ENCODE measurements at regions not wholly inside any gene's neighbourhood (a gene's known extent, or its start where the extent isn't known, plus 50 kb on each side); places are given as distances from the start of the nearest gene placed in this dataset.
A peak's percentile ranks its signal among the peaks of the same experiment; 100 is the strongest.

DNA sequence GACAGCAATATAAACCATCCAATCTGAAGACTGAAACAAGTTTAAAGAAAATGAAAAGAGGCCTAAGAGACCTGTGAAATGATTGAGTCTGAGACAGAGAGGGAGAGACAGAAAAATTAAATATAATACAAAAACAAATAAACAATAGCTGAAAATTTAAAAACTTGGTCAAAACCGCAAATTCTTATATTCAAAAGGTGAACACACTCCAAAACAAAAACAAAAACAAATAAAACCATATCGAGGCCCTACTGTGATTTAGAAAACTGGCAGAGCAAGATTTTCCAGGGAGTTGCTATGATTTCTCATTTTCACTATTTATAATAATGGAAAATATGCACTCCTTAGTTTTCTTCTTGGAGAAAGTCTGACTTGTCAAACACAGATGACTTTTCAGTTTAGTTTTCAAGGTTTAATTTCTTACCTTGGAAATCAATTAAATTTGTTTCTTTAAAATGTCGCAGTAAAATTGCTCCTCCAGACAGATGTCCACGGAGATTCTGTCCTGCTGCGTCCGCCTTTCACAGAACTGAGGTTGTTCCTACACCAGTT lies 1420.3 kb downstream of the UQCRFS1 start:
- no peaks in the 10 kb centered on the region for H3K27me3 ChIP-seq (replicated peaks in 1 of 7)
- TF ChIP-seq CTCF (IDR thresholded peaks at IDR 0.05 in 8 of 11, conservative IDR thresholded peaks at IDR 0.05 in 3 of 11): no peak
- no peak for TF ChIP-seq POLR2AphosphoS5 (IDR thresholded peaks at IDR 0.05)
- TF ChIP-seq POLR2A (IDR thresholded peaks at IDR 0.05): no peak
- DNase-seq: no peak
- peak overlapping the region; percentile 58 to 95 (median 84) for H3K4me3 ChIP-seq
- intact Hi-C loops (cut with DNase I; ENCODE audit: low total_unique reads): no loop called here
- H3K9me3 ChIP-seq: no peaks in the 10 kb centered on the region
- peak overlapping the region; percentile 53 to 94 (median 90) for H3K27ac ChIP-seq
- H3K4me1 ChIP-seq: peaks cover 17 to 53% (median 32%) of the 10 kb centered on the region in 6 donors
- H3K36me3 ChIP-seq: peaks cover 0 to 4% (median 2%) of the 10 kb centered on the region in 6 donors
- WGBS, 5 donors: 16 to 21% (median 18%) methylated on average over 6 of the region's 6 CpGs

DNA sequence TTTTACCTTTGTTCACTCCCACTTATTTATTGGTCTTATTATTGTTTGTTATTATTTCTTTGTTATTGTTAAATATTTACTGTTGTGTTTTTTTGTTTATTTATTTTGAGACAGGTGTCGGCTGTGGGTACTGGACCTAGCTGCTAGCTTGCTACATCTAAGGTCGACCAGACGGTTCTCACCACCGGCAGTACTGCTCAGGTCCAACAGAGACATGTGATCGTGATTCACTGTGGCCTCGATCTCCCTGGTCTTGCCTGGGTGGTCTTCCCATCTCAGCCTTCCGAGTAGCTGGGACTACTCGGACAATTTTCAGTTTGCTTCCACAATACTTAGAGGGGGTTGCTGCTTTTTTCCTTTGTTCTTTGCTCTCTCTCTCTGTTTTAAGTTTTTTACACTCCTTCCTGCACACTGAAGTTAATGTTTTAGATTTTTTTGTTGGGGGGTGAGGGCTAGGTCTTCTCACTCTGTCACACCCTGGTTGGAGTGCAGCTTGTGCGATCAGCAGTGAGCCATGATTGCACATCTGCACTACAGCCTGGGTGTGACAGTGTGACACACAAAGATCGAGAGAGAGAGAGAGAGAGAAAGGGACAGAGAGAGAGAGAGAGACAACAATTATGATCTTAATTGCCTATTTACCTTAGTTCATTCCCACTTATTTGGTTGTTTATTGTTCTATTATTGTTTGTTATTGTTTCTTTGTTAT lies 1432.4 kb downstream of the UQCRFS1 start:
- H3K27ac ChIP-seq: peak overlapping the region in 7 of 8 donors; percentile 5 to 81 (median 71)
- TF ChIP-seq POLR2AphosphoS5 (IDR thresholded peaks at IDR 0.05) (no peak), POLR2A (IDR thresholded peaks at IDR 0.05) (no peak)
- peaks cover 0 to 11% (median 0%) of the 10 kb centered on the region in 6 donors for H3K4me1 ChIP-seq
- intact Hi-C loops (cut with DNase I; ENCODE audit: low total_unique reads): no loop called here
- H3K27me3 ChIP-seq (replicated peaks in 1 of 7): no peaks in the 10 kb centered on the region
- H3K9me3 ChIP-seq: peaks cover 0 to 22% (median 11%) of the 10 kb centered on the region in 8 donors
- no peak overlapping the region for H3K4me3 ChIP-seq
- DNase-seq: no peak
- 68 to 96% (median 79%) methylated on average over 10 of the region's 10 CpGs for WGBS, 5 donors
- H3K36me3 ChIP-seq: peaks cover 0 to 24% (median 0%) of the 10 kb centered on the region in 6 donors

GRCh38 chr19:27779954-27780353 lies 1433.0 kb downstream of the UQCRFS1 start:
- WGBS, 5 donors: 32 to 57% (median 47%) methylated on average over 1 of the region's 1 CpG
- Histone ChIP-seq H3K4me3 (no peak overlapping the region), H3K27me3 (replicated peaks in 1 of 7) (no peaks in the 10 kb centered on the region), H3K27ac (peak overlapping the region in 7 of 8 donors; percentile 5 to 81 (median 71)), H3K36me3 (peaks cover 0 to 28% (median 0%) of the 10 kb centered on the region in 6 donors), H3K4me1 (peaks cover 0 to 11% (median 0%) of the 10 kb centered on the region in 6 donors), H3K9me3 (peaks cover 0 to 27% (median 16%) of the 10 kb centered on the region in 8 donors)
- DNase-seq: no peak
- intact Hi-C loops (cut with DNase I; ENCODE audit: low total_unique reads): no loop called here
- TF ChIP-seq CTCF (IDR thresholded peaks at IDR 0.05 in 8 of 11, conservative IDR thresholded peaks at IDR 0.05 in 3 of 11) (no peak), POLR2A (IDR thresholded peaks at IDR 0.05) (no peak), POLR2AphosphoS5 (IDR thresholded peaks at IDR 0.05) (no peak)

DNA sequence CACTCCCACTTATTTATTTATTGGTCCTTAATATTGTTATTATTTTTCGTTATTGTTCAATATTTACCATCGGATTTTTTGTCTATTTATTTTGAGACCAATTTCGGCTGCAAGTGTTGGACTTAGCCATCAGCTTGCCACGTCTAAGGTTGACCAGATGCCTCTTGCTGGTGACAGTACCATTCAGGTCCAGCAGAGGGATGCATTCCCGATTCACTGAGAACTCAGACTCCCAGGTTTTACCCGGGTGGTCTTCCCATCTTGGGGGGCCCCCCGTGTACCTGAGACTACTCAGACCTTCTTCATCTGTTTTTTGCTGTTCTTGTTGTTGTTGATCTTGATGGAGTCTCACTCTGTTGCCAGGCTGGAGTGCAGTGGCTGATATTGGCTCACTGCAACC lies 1435.2 kb downstream of the UQCRFS1 start:
- intact Hi-C loops (cut with DNase I; ENCODE audit: low total_unique reads): no loop called here
- Histone ChIP-seq H3K4me3 (no peak overlapping the region), H3K9me3 (peaks cover 2 to 49% (median 39%) of the 10 kb centered on the region in 8 donors), H3K27ac (no peak overlapping the region), H3K4me1 (peaks cover 0 to 11% (median 0%) of the 10 kb centered on the region in 6 donors), H3K36me3 (peaks cover 0 to 50% (median 3%) of the 10 kb centered on the region in 6 donors), H3K27me3 (replicated peaks in 1 of 7) (no peaks in the 10 kb centered on the region)
- TF ChIP-seq POLR2AphosphoS5 (IDR thresholded peaks at IDR 0.05) (no peak), POLR2A (IDR thresholded peaks at IDR 0.05) (no peak), CTCF (IDR thresholded peaks at IDR 0.05 in 8 of 11, conservative IDR thresholded peaks at IDR 0.05 in 3 of 11) (no peak)
- DNase-seq: no peak
- 91 to 96% (median 95%) methylated on average over 7 of the region's 7 CpGs for WGBS, 5 donors

Measured in spleen (tissue), 11 donors.